A549 (cell line): ENCODE measurements at regions not wholly inside any gene's neighbourhood (a gene's known extent, or its start where the extent isn't known, plus 50 kb on each side); places are given as distances from the start of the nearest gene placed in this dataset.

ENCODE experiments used
- CTCF ChIP-seq: fragments of >200 bp; sonication (Bioruptor Twin); formaldehyde crosslinking; IDR thresholded peaks from 3 replicates; pipeline ENCODE4 v1.5.1; 2016
- FOSB ChIP-seq: fragments of 250-450 bp; sonication (Bioruptor Pico); IDR thresholded peaks from 2 replicates; pipeline ENCODE4 v1.5.0; 2020; ENCODE audit warnings: mild to moderate bottlenecking, moderate library complexity
- HDAC2 ChIP-seq: fragments of 200-600 bp; sonication (generic); IDR thresholded peaks from 2 replicates; pipeline ENCODE4 v1.6.1; 2016
- HMGXB4 ChIP-seq: fragments of 250-450 bp; sonication (Bioruptor Pico); IDR thresholded peaks from 2 replicates; pipeline ENCODE4 v1.5.0; 2021; ENCODE audit warnings: mild to moderate bottlenecking, moderate library complexity, borderline replicate concordance
- JUN ChIP-seq, 2 experiments: fragments of >200 bp; sonication (Bioruptor Twin); formaldehyde crosslinking; IDR thresholded peaks; 2 replicates in 1 of 2; 3 replicates in 1 of 2; pipeline ENCODE4 v1.6.1; 2016 to 2017
- NPAS2 ChIP-seq: fragments of 250-450 bp; sonication (Bioruptor Pico); IDR thresholded peaks from 2 replicates; pipeline ENCODE4 v1.8.0; 2022; ENCODE audit warnings: mild to moderate bottlenecking, moderate library complexity, borderline replicate concordance
- NR3C1 ChIP-seq: fragments of >200 bp; sonication (Bioruptor Twin); formaldehyde crosslinking; IDR thresholded peaks from 3 replicates; pipeline ENCODE4 v1.6.1; 2017
- POLR2A ChIP-seq: IDR thresholded peaks from 2 replicates; pipeline ENCODE4 v1.6.1; 2012; ENCODE audit warnings: mild to moderate bottlenecking, low read length
- RCOR1 ChIP-seq: fragments of 150-350 bp; IDR thresholded peaks from 2 replicates; pipeline ENCODE4 v1.6.1; 2014; ENCODE audit warnings: antibody characterized with exemption, low read length, low read depth
- RFX5 ChIP-seq: fragments of 450-650 bp; IDR thresholded peaks from 2 replicates; pipeline ENCODE4 v1.7.1; 2014; ENCODE audit warnings: antibody characterized with exemption, mild to moderate bottlenecking, moderate library complexity
- SREBF2 ChIP-seq: fragments of 450-650 bp; IDR thresholded peaks from 2 replicates; pipeline ENCODE4 v1.6.1; 2014; ENCODE audit warnings: mild to moderate bottlenecking, moderate library complexity
- USF2 ChIP-seq: fragments of 450-650 bp; IDR thresholded peaks from 2 replicates; pipeline ENCODE4 v1.6.1; 2014; ENCODE audit warnings: antibody characterized with exemption

GRCh38 chr10:29720149-29720548 lies 85.4 kb upstream of the SVIL start:
- TF ChIP-seq HMGXB4 (CRISPR knock-in tag) (no peak), CTCF (no peak), SREBF2 (no peak), HDAC2 (no peak), FOSB (CRISPR knock-in tag) (no peak), POLR2A (no peak), RFX5 (no peak), NPAS2 (CRISPR knock-in tag) (no peak), JUN (IDR thresholded peaks at IDR 0.05) (no peak), RCOR1 (no peak), NR3C1 (no peak), USF2 (no peak)
